Breast epithelium (tissue), 4 donors: ENCODE measurements at regions not wholly inside any gene's neighbourhood (a gene's known extent, or its start where the extent isn't known, plus 50 kb on each side); places are given as distances from the start of the nearest gene placed in this dataset.

Experiments
- DNase-seq, 2 donors: peaks; one replicate each; pipeline ENCODE4 v3.0.0-alpha.2; 2019; ENCODE audit warnings: low spot score in 2 of 2
- H3K27ac ChIP-seq, 2 donors: fragments of 200-600 bp; sonication (generic) in 1 of 2; one replicate each; pipeline ENCODE4 v1.5.1; 2016 to 2019; ENCODE audit warnings: mild to moderate bottlenecking in 1 of 2
- H3K27me3 ChIP-seq, 2 donors: fragments of 200-600 bp; sonication (generic) in 1 of 2; one replicate each; pipeline versions ENCODE4 v1.5.1 to v1.6.0; 2017 to 2019; ENCODE audit warnings: control low read depth in 1 of 2, mild to moderate bottlenecking in 1 of 2
- H3K36me3 ChIP-seq: fragments of 200-600 bp; one replicate; pipeline ENCODE4 v1.5.1; 2019
- H3K4me1 ChIP-seq, 2 donors: fragments of 200-600 bp; sonication (generic); one replicate each; pipeline ENCODE4 v1.5.1; 2016 to 2019; ENCODE audit warnings: control low read depth in 1 of 2
- H3K4me3 ChIP-seq, 3 donors: fragments of 200-600 bp; sonication (generic); 1 replicate in 2 of 3; 2 replicates in 1 of 3; pipeline ENCODE4 v1.5.1; 2016 to 2019; ENCODE audit warnings: mild to moderate bottlenecking in 3 of 3, moderate library complexity in 2 of 3
- H3K9me3 ChIP-seq, 2 donors: fragments of 200-600 bp; sonication (generic) in 1 of 2; one replicate each; pipeline ENCODE4 v1.5.1; 2016 to 2019; ENCODE audit warnings: control low read depth in 1 of 2
- POLR2A ChIP-seq: fragments of 450-650 bp; IDR thresholded peaks from one replicate; pipeline ENCODE4 v1.6.1; 2016; ENCODE audit warnings: antibody characterized with exemption, mild to moderate bottlenecking, moderate library complexity
- POLR2AphosphoS5 ChIP-seq, 3 donors: sonication (generic); formaldehyde crosslinking; IDR thresholded peaks; one replicate each; pipeline ENCODE4 v1.6.1; 2017; ENCODE audit warnings: antibody characterized with exemption in 3 of 3
- intact Hi-C: fragments of 100-400 bp; cut with DNase I; formaldehyde crosslinking; loops from one replicate; pipeline ENCODE4 v1.15.1; 2023; ENCODE audit warnings: low total_unique reads
- TF ChIP-seq, protein P1 (sequence below), 3 donors: fragments of 450-650 bp; IDR thresholded peaks; one replicate each; pipeline ENCODE4 v1.5.1; 2016 to 2017; ENCODE audit warnings: antibody characterized with exemption in 3 of 3, mild to moderate bottlenecking in 3 of 3, moderate library complexity in 3 of 3

DNA sequence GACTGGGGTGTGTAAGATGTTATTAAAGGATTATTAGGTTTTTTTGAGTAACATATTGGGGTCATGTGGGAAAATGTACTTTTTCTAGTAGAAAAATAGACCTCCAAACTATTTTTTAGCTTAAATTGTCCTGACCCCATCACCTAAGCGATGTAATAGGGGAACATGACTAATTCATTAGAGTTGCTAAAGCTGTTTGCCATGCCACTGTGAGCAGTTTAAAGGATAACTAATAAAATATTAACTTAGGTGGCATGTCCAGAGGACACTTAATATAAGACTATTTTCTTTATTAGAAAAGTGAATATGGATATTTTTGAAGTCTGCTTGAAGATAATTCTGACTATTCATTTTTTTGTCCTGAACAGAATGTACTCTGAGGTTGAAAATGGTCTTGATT, 545.9 kb upstream of the BTBD3 start:
- intact Hi-C loops, result no loop called here
- H3K36me3 ChIP-seq, result no peaks in the 10 kb centered on the region
- H3K27ac ChIP-seq, result no peak overlapping the region
- no peaks in the 10 kb centered on the region for H3K4me1 ChIP-seq
- DNase-seq, result no peak
- no peaks in the 10 kb centered on the region for H3K9me3 ChIP-seq
- no peak overlapping the region for H3K4me3 ChIP-seq
- TF ChIP-seq POLR2AphosphoS5 (IDR thresholded peaks at IDR 0.05) (no peak), POLR2A (no peak)
- no peaks in the 10 kb centered on the region for H3K27me3 ChIP-seq

DNA sequence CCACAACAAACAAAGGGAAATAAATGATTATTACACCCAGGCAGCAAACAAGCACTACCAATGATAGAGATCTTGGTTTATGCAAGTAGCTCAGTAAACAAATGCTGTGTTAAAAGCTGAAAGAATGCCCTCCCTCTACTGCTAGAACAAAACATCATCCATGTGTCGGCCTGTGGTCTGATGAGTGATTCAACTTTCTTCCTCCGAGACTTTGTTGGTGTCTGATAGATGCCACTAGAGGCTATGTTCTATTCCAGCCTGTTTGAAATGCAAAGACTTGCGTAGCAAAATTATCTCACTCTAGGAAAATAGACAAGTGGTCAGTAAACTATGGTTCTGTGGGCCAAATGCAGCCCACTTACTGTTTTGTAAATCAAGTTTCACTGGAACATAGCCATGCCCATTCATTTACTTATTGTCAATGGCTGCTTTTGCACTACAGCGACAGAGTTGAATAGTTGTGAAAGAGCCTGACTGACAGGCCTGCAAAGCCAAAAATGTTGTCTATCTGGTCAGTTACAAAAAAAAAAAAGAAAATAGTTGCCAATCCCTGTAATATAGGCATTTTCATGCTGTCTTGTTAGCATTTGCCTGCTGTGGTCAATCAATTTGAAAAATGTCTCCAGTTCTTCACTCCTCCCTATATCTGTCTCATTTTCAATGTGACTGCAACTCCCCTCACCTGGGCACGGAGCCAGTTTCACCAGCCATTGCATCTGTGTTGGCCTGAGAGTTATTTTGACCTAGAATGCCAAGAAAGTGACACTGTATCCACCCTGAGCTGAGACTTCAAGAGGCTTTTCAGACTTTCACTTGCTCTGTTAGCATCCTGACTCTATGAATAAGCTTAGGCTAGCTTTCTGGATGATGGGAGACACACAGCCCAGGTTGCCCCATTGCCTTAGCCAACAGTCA, 544.6 kb upstream of the BTBD3 start:
- no peak for DNase-seq
- Histone ChIP-seq H3K9me3 (no peaks in the 10 kb centered on the region), H3K4me1 (no peaks in the 10 kb centered on the region), H3K27me3 (no peaks in the 10 kb centered on the region), H3K27ac (no peak overlapping the region), H3K36me3 (no peaks in the 10 kb centered on the region), H3K4me3 (no peak overlapping the region)
- no peak for TF ChIP-seq POLR2AphosphoS5 (IDR thresholded peaks at IDR 0.05)
- TF ChIP-seq, protein P1, sequence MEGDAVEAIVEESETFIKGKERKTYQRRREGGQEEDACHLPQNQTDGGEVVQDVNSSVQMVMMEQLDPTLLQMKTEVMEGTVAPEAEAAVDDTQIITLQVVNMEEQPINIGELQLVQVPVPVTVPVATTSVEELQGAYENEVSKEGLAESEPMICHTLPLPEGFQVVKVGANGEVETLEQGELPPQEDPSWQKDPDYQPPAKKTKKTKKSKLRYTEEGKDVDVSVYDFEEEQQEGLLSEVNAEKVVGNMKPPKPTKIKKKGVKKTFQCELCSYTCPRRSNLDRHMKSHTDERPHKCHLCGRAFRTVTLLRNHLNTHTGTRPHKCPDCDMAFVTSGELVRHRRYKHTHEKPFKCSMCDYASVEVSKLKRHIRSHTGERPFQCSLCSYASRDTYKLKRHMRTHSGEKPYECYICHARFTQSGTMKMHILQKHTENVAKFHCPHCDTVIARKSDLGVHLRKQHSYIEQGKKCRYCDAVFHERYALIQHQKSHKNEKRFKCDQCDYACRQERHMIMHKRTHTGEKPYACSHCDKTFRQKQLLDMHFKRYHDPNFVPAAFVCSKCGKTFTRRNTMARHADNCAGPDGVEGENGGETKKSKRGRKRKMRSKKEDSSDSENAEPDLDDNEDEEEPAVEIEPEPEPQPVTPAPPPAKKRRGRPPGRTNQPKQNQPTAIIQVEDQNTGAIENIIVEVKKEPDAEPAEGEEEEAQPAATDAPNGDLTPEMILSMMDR (IDR thresholded peaks at IDR 0.05), result no peak
- TF ChIP-seq POLR2A, result no peak
- intact Hi-C loops, result no loop called here

DNA sequence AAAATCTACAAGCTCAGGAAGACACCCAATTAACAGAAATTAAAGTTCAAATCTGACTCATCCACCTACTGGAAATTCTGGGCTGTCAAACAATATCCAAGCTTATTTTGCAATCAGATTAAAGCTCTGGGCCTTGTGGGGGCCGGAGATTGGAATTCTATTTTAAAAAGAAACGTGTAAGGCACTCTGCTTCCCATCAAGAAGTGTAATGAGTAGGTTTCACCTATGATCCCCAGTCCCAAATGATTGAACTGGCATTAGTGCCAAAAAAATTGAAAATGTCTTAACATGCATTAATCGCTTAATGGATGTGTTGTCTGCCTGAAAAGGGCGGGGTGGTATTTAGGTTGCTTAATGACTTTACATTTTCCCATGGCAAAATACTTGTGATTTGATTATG, 542.4 kb upstream of the BTBD3 start:
- Histone ChIP-seq H3K4me3 (no peak overlapping the region), H3K9me3 (no peaks in the 10 kb centered on the region), H3K27ac (peak overlapping the region in 1 of 2 donors; percentile 7), H3K36me3 (no peaks in the 10 kb centered on the region), H3K4me1 (no peaks in the 10 kb centered on the region), H3K27me3 (no peaks in the 10 kb centered on the region)
- TF ChIP-seq, protein P1 (IDR thresholded peaks at IDR 0.05), result no peak
- TF ChIP-seq POLR2AphosphoS5 (IDR thresholded peaks at IDR 0.05), result no peak
- no peak for TF ChIP-seq POLR2A
- intact Hi-C loops, result no loop called here
- DNase-seq, result no peak

DNA sequence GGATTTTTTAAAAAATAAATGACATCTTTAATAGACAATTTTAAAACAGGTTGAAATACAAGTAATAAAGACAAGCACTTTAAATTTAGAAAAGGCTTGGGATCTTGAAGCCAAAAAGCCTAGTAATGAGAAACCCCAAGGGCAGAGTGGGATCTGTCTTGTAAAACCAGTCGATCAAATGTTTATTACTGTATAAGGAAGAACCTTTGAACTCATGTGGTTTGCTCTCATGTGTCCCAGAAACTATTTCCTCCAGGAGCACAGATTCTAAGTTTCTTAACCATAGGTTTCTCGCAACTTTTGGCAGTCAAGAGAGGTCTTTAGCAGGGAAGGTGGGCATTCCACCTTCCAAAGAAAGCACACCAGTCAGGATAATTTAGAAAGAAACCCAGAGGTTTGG, 541.7 kb upstream of the BTBD3 start:
- Histone ChIP-seq H3K36me3 (no peaks in the 10 kb centered on the region), H3K4me1 (no peaks in the 10 kb centered on the region), H3K4me3 (no peak overlapping the region), H3K27ac (no peak overlapping the region), H3K27me3 (no peaks in the 10 kb centered on the region), H3K9me3 (no peaks in the 10 kb centered on the region)
- no peak for DNase-seq
- TF ChIP-seq POLR2A, result no peak
- intact Hi-C loops, result loop anchor here (2.0 kb wide), 1 partner anchor 13 kb away; no protein-coding TSS in a partner anchor

DNA sequence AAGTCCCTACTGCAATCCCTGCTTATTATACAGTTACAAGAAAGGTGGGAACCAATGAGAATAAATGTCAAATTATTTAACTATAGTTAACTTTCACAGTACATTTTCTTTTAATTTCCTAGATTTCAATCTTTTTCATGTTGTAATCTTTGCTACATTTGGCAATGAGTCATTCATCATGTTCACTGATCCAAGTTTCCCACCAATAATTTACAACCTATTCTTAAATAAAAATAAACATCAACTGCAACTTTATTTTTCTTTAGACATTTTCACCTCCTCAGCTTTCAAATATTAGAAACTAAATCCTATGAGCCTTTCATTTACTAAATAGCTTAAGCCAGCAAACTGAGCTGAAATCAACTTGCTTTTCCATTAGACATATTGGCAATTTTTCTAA, 541.3 kb upstream of the BTBD3 start:
- Histone ChIP-seq H3K9me3 (no peaks in the 10 kb centered on the region), H3K27ac (no peak overlapping the region), H3K27me3 (no peaks in the 10 kb centered on the region), H3K4me3 (no peak overlapping the region), H3K4me1 (no peaks in the 10 kb centered on the region), H3K36me3 (no peaks in the 10 kb centered on the region)
- no peak for DNase-seq
- intact Hi-C loops, result loop anchor here (2.0 kb wide), 1 partner anchor 14 kb away; no protein-coding TSS in a partner anchor
- TF ChIP-seq POLR2AphosphoS5 (IDR thresholded peaks at IDR 0.05), result no peak
- TF ChIP-seq POLR2A, result no peak

DNA sequence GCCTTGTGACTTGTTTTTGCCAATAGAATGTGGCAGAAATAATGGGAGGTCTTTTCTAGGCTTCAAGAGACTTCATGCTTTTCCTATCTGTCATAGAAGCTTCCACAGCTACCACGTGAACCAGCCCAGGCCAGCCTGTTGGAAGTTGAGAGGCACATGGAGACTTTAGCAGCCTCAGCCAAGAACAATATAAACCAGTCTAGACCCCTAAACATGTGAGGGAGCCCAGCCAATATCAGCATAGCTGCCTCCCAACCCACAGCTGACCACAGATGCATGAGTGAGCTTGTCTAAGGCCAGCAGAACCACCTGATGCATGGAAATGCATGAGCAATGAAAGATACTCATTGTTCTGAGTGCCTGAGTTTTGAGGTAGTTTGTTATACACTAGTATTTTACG, 540.7 kb upstream of the BTBD3 start:
- no peaks in the 10 kb centered on the region for H3K36me3 ChIP-seq
- no peaks in the 10 kb centered on the region for H3K4me1 ChIP-seq
- DNase-seq, result no peak
- no peak overlapping the region for H3K4me3 ChIP-seq
- TF ChIP-seq, protein P1 (IDR thresholded peaks at IDR 0.05), result no peak
- TF ChIP-seq POLR2AphosphoS5 (IDR thresholded peaks at IDR 0.05), result no peak
- H3K27ac ChIP-seq, result no peak overlapping the region
- intact Hi-C loops, result loop anchor here (2.0 kb wide), 1 partner anchor 14 kb away; no protein-coding TSS in a partner anchor
- no peaks in the 10 kb centered on the region for H3K9me3 ChIP-seq
- no peaks in the 10 kb centered on the region for H3K27me3 ChIP-seq
